ENCODE measurements at regions not wholly inside any gene's neighbourhood (a gene's known extent, or its start where the extent isn't known, plus 50 kb on each side); places are given as distances from the start of the nearest gene placed in this dataset.

DNA sequence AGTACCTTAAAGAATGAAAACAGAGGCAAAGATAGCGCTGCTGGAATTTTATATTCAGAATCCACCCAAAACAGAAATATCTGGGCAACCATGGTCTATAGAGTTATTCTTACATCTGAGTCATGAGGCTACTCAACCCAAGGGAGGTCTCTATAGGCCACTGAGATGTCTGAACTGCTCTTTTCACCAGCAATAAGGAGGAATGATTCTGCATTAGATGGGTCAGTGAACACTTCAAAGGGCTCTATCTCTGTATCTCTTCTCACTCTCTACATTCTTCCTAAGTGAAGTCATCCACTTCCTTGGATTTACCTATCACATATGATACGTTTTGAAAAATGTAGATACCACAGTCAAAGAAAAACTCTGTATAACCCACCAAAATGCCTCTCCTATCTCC is 90.2 kb upstream of the NGF start:
- in situ Hi-C loops (cut with HindIII; ENCODE audit: low sequenced_read_pairs), result no loop called here

GRCh38 chr1:115426956-115427355 is 88.9 kb upstream of the NGF start:
- in situ Hi-C loops (cut with HindIII; ENCODE audit: low sequenced_read_pairs), result no loop called here

GRCh38 chr1:115426231-115426771 is 88.3 kb upstream of the NGF start:
- in situ Hi-C loops (cut with HindIII; ENCODE audit: low sequenced_read_pairs), result no loop called here

DNA sequence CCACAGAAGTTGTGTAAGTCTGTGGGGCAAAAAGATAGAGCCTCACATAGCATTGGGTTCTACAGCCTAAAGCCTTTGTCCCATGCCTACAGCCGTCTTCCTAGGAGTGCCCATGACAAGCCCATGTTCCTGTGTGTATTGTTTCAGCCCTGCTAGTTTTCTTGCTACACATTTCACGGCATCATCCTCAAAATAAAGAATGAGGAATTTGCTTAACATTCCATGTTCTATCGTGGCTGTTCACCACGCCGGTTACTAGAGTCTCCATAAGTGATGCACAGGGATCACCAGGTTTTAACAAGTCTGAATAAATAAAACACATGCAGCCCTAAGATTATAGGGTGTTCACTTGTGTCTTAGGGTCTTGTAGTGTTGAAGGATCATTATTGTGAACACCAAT is 87.4 kb upstream of the NGF start:
- in situ Hi-C loops (cut with HindIII; ENCODE audit: low sequenced_read_pairs), result no loop called here

GRCh38 chr1:115423776-115424175 is 85.7 kb upstream of the NGF start:
- in situ Hi-C loops (cut with HindIII; ENCODE audit: low sequenced_read_pairs), result no loop called here

GRCh38 chr1:115419571-115419970 is 81.5 kb upstream of the NGF start:
- in situ Hi-C loops (cut with HindIII; ENCODE audit: low sequenced_read_pairs), result no loop called here

GRCh38 chr1:115413621-115414020 is 75.6 kb upstream of the NGF start:
- in situ Hi-C loops (cut with HindIII; ENCODE audit: low sequenced_read_pairs), result no loop called here

GRCh38 chr1:115413208-115413607 is 75.2 kb upstream of the NGF start:
- in situ Hi-C loops (cut with HindIII; ENCODE audit: low sequenced_read_pairs), result no loop called here

- in situ Hi-C loops (cut with HindIII; ENCODE audit: low sequenced_read_pairs), result no loop called here
Measured at GRCh38 chr1:115412733-115413132, 74.7 kb upstream of the NGF start.

DNA sequence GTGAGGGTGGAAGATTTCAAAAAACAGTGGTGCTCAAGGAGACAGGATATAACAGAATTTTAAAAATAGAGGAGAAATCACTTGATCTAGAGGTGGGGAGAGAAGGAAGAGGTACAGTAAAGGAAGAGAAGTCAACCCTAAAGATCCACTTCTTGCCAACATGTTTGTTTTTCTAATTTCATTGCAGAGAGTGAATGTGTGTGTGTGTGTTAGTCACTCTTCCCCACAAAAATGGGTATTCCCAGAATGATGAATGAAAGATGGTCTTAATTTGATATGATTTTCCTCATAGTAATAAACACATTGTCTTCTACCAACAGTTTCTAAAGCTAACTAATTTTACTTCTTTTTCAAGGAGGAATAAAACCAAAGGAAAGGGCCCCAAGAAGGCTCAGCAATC is 74.2 kb upstream of the NGF start:
- in situ Hi-C loops (cut with HindIII; ENCODE audit: low sequenced_read_pairs), result no loop called here

- in situ Hi-C loops (cut with HindIII; ENCODE audit: low sequenced_read_pairs), result no loop called here
Measured at GRCh38 chr1:115411371-115412063, 73.5 kb upstream of the NGF start.

- in situ Hi-C loops (cut with HindIII; ENCODE audit: low sequenced_read_pairs), result no loop called here
Measured at GRCh38 chr1:115409094-115410015, 71.3 kb upstream of the NGF start.

DNA sequence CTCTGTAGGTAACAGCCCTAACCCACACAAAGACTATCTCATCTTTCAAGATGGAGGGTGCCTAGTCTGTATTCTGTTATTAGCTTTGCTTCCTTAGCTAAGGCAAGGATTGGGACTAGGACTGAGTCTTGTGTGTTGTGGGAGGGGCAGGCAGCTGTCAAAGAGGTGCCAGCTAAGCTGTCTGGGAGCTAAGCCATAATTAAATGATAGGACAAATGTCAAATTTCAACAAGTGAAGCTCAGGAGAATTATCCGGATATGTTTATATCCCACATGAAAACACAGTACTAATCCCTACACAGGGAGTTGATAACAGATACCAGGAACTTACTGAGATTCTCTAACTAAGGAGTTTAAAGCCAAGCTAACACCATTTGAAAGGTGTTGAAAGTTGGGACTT is 70.5 kb upstream of the NGF start:
- in situ Hi-C loops (cut with HindIII; ENCODE audit: low sequenced_read_pairs), result no loop called here

DNA sequence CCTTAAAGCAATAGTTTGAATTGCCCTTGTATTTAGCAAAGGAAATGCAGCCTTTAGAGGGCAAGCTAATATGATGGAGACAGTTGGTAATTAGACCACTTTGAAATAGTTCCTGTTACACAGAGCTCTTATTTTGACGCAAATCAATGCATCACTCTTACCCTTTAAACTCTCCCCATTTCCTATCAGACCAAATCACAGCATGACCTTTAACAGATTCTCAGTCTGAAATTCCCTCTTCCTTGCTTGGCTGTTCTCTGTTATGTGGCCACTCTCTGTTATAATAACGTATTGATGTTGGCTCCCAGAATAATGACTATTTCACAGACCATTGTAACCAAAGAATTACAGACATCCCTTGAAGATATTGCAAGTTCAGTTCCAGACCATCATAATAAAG is 66.9 kb upstream of the NGF start:
- in situ Hi-C loops (cut with HindIII; ENCODE audit: low sequenced_read_pairs), result no loop called here

- in situ Hi-C loops (cut with HindIII; ENCODE audit: low sequenced_read_pairs), result no loop called here
Measured at GRCh38 chr1:115402753-115403184, 64.7 kb upstream of the NGF start.

DNA sequence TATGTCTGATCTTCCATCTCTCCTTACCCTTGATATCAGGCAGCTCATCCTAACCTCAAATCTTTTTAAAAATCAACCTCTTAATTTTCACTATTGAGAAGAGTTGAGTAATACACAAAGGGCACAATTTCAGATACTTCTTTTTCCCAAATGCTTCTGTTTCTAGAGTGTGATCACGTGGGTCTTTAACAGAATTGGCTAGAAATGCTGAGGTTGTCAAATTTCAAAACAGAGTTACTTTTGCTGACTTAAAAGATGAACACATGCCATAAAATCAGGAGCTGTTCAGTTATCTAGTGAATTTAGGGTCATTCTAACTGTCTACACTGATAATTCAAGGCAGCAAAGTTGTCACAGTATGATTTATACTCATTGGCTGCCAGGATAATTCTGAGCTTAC is 63.6 kb upstream of the NGF start:
- in situ Hi-C loops (cut with HindIII; ENCODE audit: low sequenced_read_pairs), result no loop called here

GRCh38 chr1:115400891-115401290 is 62.8 kb upstream of the NGF start:
- in situ Hi-C loops (cut with HindIII; ENCODE audit: low sequenced_read_pairs), result no loop called here

DNA sequence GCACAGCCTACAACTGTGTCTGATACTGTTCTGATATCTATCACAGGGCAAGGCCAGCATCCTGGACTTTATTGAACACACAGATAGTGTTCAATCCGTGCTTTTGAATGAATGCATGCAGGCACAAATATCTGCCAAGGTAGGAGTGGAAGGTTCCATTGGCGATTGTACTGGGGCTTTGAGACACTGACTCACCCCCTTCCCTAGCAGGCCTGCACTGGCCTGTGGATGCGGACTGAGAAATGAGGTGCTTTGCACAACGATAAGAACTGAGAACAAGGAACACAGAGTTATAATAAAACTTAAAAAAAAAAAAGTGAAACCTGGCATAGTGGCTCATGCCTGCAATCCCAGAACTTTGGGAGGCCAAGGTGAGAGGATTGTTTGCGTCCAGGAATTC is 62.4 kb upstream of the NGF start:
- in situ Hi-C loops (cut with HindIII; ENCODE audit: low sequenced_read_pairs), result no loop called here

DNA sequence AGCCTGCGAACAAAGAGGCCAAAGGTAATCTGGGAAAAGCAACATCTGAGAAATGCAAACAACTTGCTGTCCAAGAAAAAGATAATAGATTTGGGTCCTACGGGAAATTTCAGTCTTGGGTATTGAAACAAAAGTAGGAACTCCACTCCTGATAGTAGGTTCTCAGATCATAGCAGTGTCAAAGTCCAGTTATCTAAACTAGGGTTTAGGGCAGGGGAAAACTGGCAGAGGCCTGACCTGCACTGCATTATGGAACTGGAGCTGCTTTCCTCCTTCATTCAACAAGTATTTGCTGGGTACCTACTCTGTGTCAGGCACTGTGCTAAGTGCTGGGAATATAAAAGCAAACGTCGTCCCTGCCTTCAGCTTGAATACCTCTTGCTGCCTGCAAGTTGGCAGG is 60.7 kb upstream of the NGF start:
- in situ Hi-C loops (cut with HindIII; ENCODE audit: low sequenced_read_pairs), result no loop called here
